HG03558 (cell line): ENCODE measurements at regions not wholly inside any gene's neighbourhood (a gene's known extent, or its start where the extent isn't known, plus 50 kb on each side); places are given as distances from the start of the nearest gene placed in this dataset.

ENCODE experiments used
- ATAC-seq: cut with Tn5 transposase; IDR thresholded peaks from one replicate; pipeline ENCODE4 v1.9.1; 2021; ENCODE audit warnings: moderate number of reproducible peaks; ENCODE audit not compliant: unreplicated experiment; ENCODE audit errors: extremely low read depth

- no peak for ATAC-seq
These were observed 199.9 kb upstream of the PKDCC start for GRCh38 chr2:41847744-41848441.

- ATAC-seq, result no peak
These were observed 196.3 kb upstream of the PKDCC start for GRCh38 chr2:41851554-41851953.

- no peak for ATAC-seq
These were observed 194.2 kb upstream of the PKDCC start for GRCh38 chr2:41853427-41854191.

- ATAC-seq, result no peak
These were observed 193.6 kb upstream of the PKDCC start for GRCh38 chr2:41854227-41854626.

- ATAC-seq, result no peak
These were observed 190.9 kb upstream of the PKDCC start for GRCh38 chr2:41856946-41857345.

GRCh38 chr2:41859615-41860514 lies 188.0 kb upstream of the PKDCC start:
- ATAC-seq, result no peak

GRCh38 chr2:41863062-41863461 lies 184.8 kb upstream of the PKDCC start:
- no peak for ATAC-seq

- no peak for ATAC-seq
These were observed 182.6 kb upstream of the PKDCC start for GRCh38 chr2:41865263-41865662.

- no peak for ATAC-seq
These were observed 180.3 kb upstream of the PKDCC start for GRCh38 chr2:41867553-41867952.

GRCh38 chr2:41869542-41870264 lies 178.1 kb upstream of the PKDCC start:
- peak; percentile 51 for ATAC-seq

- ATAC-seq, result no peak
These were observed 177.6 kb upstream of the PKDCC start for GRCh38 chr2:41870265-41870585.

- ATAC-seq, result no peak
These were observed 176.7 kb upstream of the PKDCC start for GRCh38 chr2:41871080-41871479.

- no peak for ATAC-seq
These were observed 175.2 kb upstream of the PKDCC start for GRCh38 chr2:41872646-41873045.

GRCh38 chr2:41873102-41874031 lies 174.5 kb upstream of the PKDCC start:
- no peak for ATAC-seq

- ATAC-seq, result no peak
These were observed 170.6 kb upstream of the PKDCC start for GRCh38 chr2:41877114-41877678.

- no peak for ATAC-seq
These were observed 169.8 kb upstream of the PKDCC start for GRCh38 chr2:41878056-41878455.

- no peak for ATAC-seq
These were observed 169.0 kb upstream of the PKDCC start for GRCh38 chr2:41878716-41879234.

GRCh38 chr2:41879235-41879916 lies 168.4 kb upstream of the PKDCC start:
- no peak for ATAC-seq
